PC-3 (cell line): ENCODE measurements at regions not wholly inside any gene's neighbourhood (a gene's known extent, or its start where the extent isn't known, plus 50 kb on each side); places are given as distances from the start of the nearest gene placed in this dataset.

ENCODE experiments used
- CTCF ChIP-seq: fragments of 300-600 bp; sonication (generic); conservative IDR thresholded peaks from 2 replicates; pipeline ENCODE4 v1.5.1; 2017; ENCODE audit warnings: antibody characterized with exemption, low read depth, mild to moderate bottlenecking, low read length
- EZH2 ChIP-seq: fragments of 300-600 bp; sonication (generic); IDR thresholded peaks from one replicate; pipeline ENCODE4 v1.6.1; 2017; ENCODE audit warnings: antibody characterized with exemption, mild to moderate bottlenecking, low read length; ENCODE audit not compliant: unreplicated experiment

- TF ChIP-seq CTCF (no peak; the same call in 1 of the 2 replicates), EZH2 (no peak)
Observed at GRCh38 chr5:15993334-15993733, 186.3 kb downstream of the MARCHF11 start.
